CD14-positive monocyte (primary cell): ENCODE measurements at regions not wholly inside any gene's neighbourhood (a gene's known extent, or its start where the extent isn't known, plus 50 kb on each side); places are given as distances from the start of the nearest gene placed in this dataset.

Experiments used
- DNase-seq, 3 donors: peaks; one replicate each; pipeline ENCODE4 v3.0.0-alpha.2; 2011 to 2022
- H2AFZ ChIP-seq: 2 replicates; pipeline ENCODE4 v1.6.0; 2012; ENCODE audit warnings: mild to moderate bottlenecking, low read depth, low read length, inconsistent platforms; ENCODE audit not compliant: insufficient read depth, poor library complexity, severe bottlenecking
- H3K27ac ChIP-seq, 2 donors: 1 replicate in 1 of 2; 2 replicates in 1 of 2; pipeline ENCODE4 v1.5.1; 2012 to 2013; ENCODE audit warnings: low read length in 2 of 2, control low read depth in 1 of 2, inconsistent platforms in 1 of 2, low read depth in 1 of 2, mild to moderate bottlenecking in 1 of 2
- H3K27me3 ChIP-seq, 2 donors: one replicate each; pipeline versions ENCODE4 v1.6.0 to v1.6.1; 2011 to 2013; ENCODE audit warnings: low read length in 2 of 2; ENCODE audit not compliant: control insufficient read depth in 2 of 2, insufficient read depth in 2 of 2
- H3K36me3 ChIP-seq, 2 donors: replicated peaks in 1 of 2; 1 replicate in 1 of 2; 2 replicates in 1 of 2; pipeline versions ENCODE4 v1.5.1 to v1.6.1; 2012 to 2013; ENCODE audit warnings: low read length in 2 of 2, control low read depth in 1 of 2, inconsistent platforms in 1 of 2, mild to moderate bottlenecking in 1 of 2; ENCODE audit not compliant: insufficient read depth in 2 of 2, control insufficient read depth in 1 of 2
- H3K4me1 ChIP-seq, 2 donors: 1 replicate in 1 of 2; 2 replicates in 1 of 2; pipeline versions ENCODE4 v1.5.1 to v1.6.1; 2012 to 2013; ENCODE audit warnings: low read length in 2 of 2, control low read depth in 1 of 2, inconsistent platforms in 1 of 2, mild to moderate bottlenecking in 1 of 2, moderate library complexity in 1 of 2; ENCODE audit not compliant: insufficient read depth in 2 of 2, control insufficient read depth in 1 of 2
- H3K4me2 ChIP-seq: replicated peaks from 2 replicates; pipeline ENCODE3; 2012; ENCODE audit warnings: low read length, moderate library complexity, mild to moderate bottlenecking; ENCODE audit not compliant: poor library complexity, severe bottlenecking; ENCODE audit errors: extremely low read depth
- H3K4me3 ChIP-seq, 3 experiments: fragments of 200-600 bp in 1 of 3; sonication (generic) in 1 of 3; replicated peaks in 1 of 3; 1 replicate in 2 of 3; 2 replicates in 1 of 3; pipeline ENCODE4 v1.5.1; 2011 to 2013; ENCODE audit warnings: low read length in 3 of 3, mild to moderate bottlenecking in 3 of 3, control low read depth in 2 of 3, low read depth in 2 of 3, inconsistent platforms in 1 of 3, moderate library complexity in 1 of 3
- H3K79me2 ChIP-seq: 2 replicates; pipeline ENCODE4 v1.6.0; 2012; ENCODE audit warnings: mild to moderate bottlenecking, control low read depth, inconsistent platforms, low read length, moderate library complexity; ENCODE audit not compliant: insufficient read depth
- H3K9ac ChIP-seq: 2 replicates; pipeline ENCODE4 v1.6.0; 2017; ENCODE audit warnings: low read length, mild to moderate bottlenecking; ENCODE audit not compliant: insufficient read depth, poor library complexity, severe bottlenecking
- H3K9me3 ChIP-seq, 2 donors: replicated peaks in 1 of 2; 1 replicate in 1 of 2; 2 replicates in 1 of 2; pipeline versions ENCODE4 v1.5.1 to v1.6.1; 2012 to 2013; ENCODE audit warnings: low read length in 2 of 2, control low read depth in 1 of 2; ENCODE audit not compliant: control insufficient read depth in 1 of 2, insufficient read depth in 1 of 2
- H4K20me1 ChIP-seq: 2 replicates; pipeline ENCODE4 v1.6.0; 2012; ENCODE audit warnings: mild to moderate bottlenecking, low read length, control low read depth, moderate library complexity; ENCODE audit not compliant: insufficient read depth
- H3K27ac Mint-ChIP-seq, 7 donors: one replicate each; pipeline ENCODE4 v1.8.0; 2020; ENCODE audit warnings: mild to moderate bottlenecking in 7 of 7, mixed read lengths in 7 of 7, moderate library complexity in 6 of 7, inconsistent platforms in 2 of 7
- H3K27me3 Mint-ChIP-seq, 3 donors: one replicate each; pipeline ENCODE4 v1.8.0; 2021 to 2022; ENCODE audit warnings: low read depth in 3 of 3, mild to moderate bottlenecking in 3 of 3, mixed read lengths in 3 of 3, moderate library complexity in 3 of 3, inconsistent platforms in 1 of 3
- H3K36me3 Mint-ChIP-seq, 2 donors: one replicate each; pipeline ENCODE4 v1.8.0; 2020; ENCODE audit warnings: mixed read lengths in 2 of 2, inconsistent platforms in 1 of 2, mild to moderate bottlenecking in 1 of 2
- H3K4me1 Mint-ChIP-seq: one replicate; pipeline ENCODE4 v1.8.0; 2020; ENCODE audit warnings: mild to moderate bottlenecking, mixed read lengths
- H3K4me3 Mint-ChIP-seq, 2 donors: one replicate each; pipeline ENCODE4 v1.8.0; 2020; ENCODE audit warnings: mild to moderate bottlenecking in 2 of 2, mixed read lengths in 2 of 2, moderate library complexity in 1 of 2
- H3K9me3 Mint-ChIP-seq, 7 donors: one replicate each; pipeline ENCODE4 v1.8.0; 2020 to 2022; ENCODE audit warnings: mixed read lengths in 7 of 7, mild to moderate bottlenecking in 6 of 7, moderate library complexity in 6 of 7, inconsistent platforms in 2 of 7
- CTCF ChIP-seq: fragments of 200-600 bp; IDR thresholded peaks from one replicate; pipeline ENCODE4 v1.8.0; 2022; ENCODE audit warnings: antibody characterized with exemption, mild to moderate bottlenecking
- WGBS: methylation state at CpG from one replicate; pipeline ENCODE4 v1.1.5; 2013; ENCODE audit warnings: missing lambda C conversion rate; ENCODE audit not compliant: insufficient coverage; 5-methylcytosine and 5-hydroxymethylcytosine counted together
- intact Hi-C, 2 donors: fragments of 100-400 bp; cut with micrococcal nuclease; formaldehyde crosslinking; loops; one replicate each; pipeline versions ENCODE4 v1.15.0 to v1.15.1; 2023

- Histone ChIP-seq H3K4me2 (no peak overlapping the region), H3K79me2 (no peaks in the 10 kb centered on the region), H4K20me1 (no peaks in the 10 kb centered on the region), H3K27me3 (no peaks in the 10 kb centered on the region), H3K9ac (no peak overlapping the region), H3K27ac (no peak overlapping the region), H3K4me1 (peaks cover 11 to 18% of the 10 kb centered on the region in 2 donors), H3K36me3 (no peaks in the 10 kb centered on the region), H3K4me3 (no peak overlapping the region), H2AFZ (no peak overlapping the region), H3K9me3 (no peaks in the 10 kb centered on the region)
- WGBS = 95% methylated on average over 10 of the region's 14 CpGs
- H3K4me3 Mint-ChIP-seq = no peak overlapping the region
- no peak overlapping the region for H3K27ac Mint-ChIP-seq
- intact Hi-C loops = no loop called here
- peaks cover 0 to 6% (median 1%) of the 10 kb centered on the region in 3 donors for H3K27me3 Mint-ChIP-seq
- no peaks in the 10 kb centered on the region for H3K36me3 Mint-ChIP-seq
- no peak for TF ChIP-seq CTCF
- peaks cover 1% of the 10 kb centered on the region for H3K4me1 Mint-ChIP-seq
- peaks cover 0 to 4% (median 2%) of the 10 kb centered on the region in 7 donors for H3K9me3 Mint-ChIP-seq
- DNase-seq = no peak
Measured at GRCh38 chr2:129754421-129754820, 225.0 kb upstream of the RAB6C start.

- H3K4me1 ChIP-seq = peaks cover 11 to 18% of the 10 kb centered on the region in 2 donors
- TF ChIP-seq CTCF = no peak
- Mint-ChIP-seq H3K4me3 (no peak overlapping the region), H3K9me3 (peaks cover 0 to 4% (median 2%) of the 10 kb centered on the region in 7 donors), H3K27ac (no peak overlapping the region), H3K36me3 (no peaks in the 10 kb centered on the region), H3K27me3 (peaks cover 0 to 6% (median 1%) of the 10 kb centered on the region in 3 donors), H3K4me1 (peaks cover 1% of the 10 kb centered on the region)
- no peak for DNase-seq
- intact Hi-C loops = no loop called here
- 88% methylated on average over 5 of the region's 6 CpGs for WGBS
- H3K79me2 ChIP-seq = no peaks in the 10 kb centered on the region
- no peaks in the 10 kb centered on the region for H3K9me3 ChIP-seq
- H3K36me3 ChIP-seq = no peaks in the 10 kb centered on the region
- no peak overlapping the region for H2AFZ ChIP-seq
- H3K9ac ChIP-seq = no peak overlapping the region
- no peak overlapping the region for H3K4me3 ChIP-seq
- no peaks in the 10 kb centered on the region for H4K20me1 ChIP-seq
- no peak overlapping the region for H3K27ac ChIP-seq
- no peak overlapping the region for H3K4me2 ChIP-seq
- H3K27me3 ChIP-seq = no peaks in the 10 kb centered on the region
Measured at GRCh38 chr2:129754831-129755230, 224.6 kb upstream of the RAB6C start.
